22Rv1 (cell line): ENCODE measurements at regions not wholly inside any gene's neighbourhood (a gene's known extent, or its start where the extent isn't known, plus 50 kb on each side); places are given as distances from the start of the nearest gene placed in this dataset.

Experiments
- CTCF ChIP-seq: fragments of 450-650 bp; IDR thresholded peaks from 2 replicates; pipeline ENCODE4 v1.5.1; 2017; ENCODE audit warnings: mild to moderate bottlenecking
- ZFX ChIP-seq: fragments of 450-650 bp; IDR thresholded peaks from 2 replicates; pipeline ENCODE4 v1.6.1; 2017; ENCODE audit warnings: antibody characterized with exemption, borderline replicate concordance

- TF ChIP-seq CTCF (no peak), ZFX (no peak)
These were observed 280.0 kb upstream of the SPTLC3 start for GRCh38 chr20:12728782-12729181.
